ENCODE measurements at regions not wholly inside any gene's neighbourhood (a gene's known extent, or its start where the extent isn't known, plus 50 kb on each side); places are given as distances from the start of the nearest gene placed in this dataset.

- TF ChIP-seq CTCF (IDR thresholded peaks at IDR 0.05; ENCODE audit: insufficient read depth, low read depth, low read length, missing control alignments), result no peak
- DNase-seq (ENCODE audit: low read depth), result no peak
- no peak overlapping the region for H3K4me3 ChIP-seq (ENCODE audit: low read depth, low read length)
Observed at GRCh38 chr5:13540168-13540750, 404.2 kb downstream of the DNAH5 start.

- H3K4me3 ChIP-seq (ENCODE audit: low read depth, low read length), result no peak overlapping the region
- no peak for DNase-seq (ENCODE audit: low read depth)
- TF ChIP-seq CTCF (IDR thresholded peaks at IDR 0.05; ENCODE audit: insufficient read depth, low read depth, low read length, missing control alignments), result no peak
Observed at GRCh38 chr5:13536933-13537332, 407.6 kb downstream of the DNAH5 start.

GRCh38 chr5:13533833-13534232 is 410.7 kb downstream of the DNAH5 start:
- H3K4me3 ChIP-seq (ENCODE audit: low read depth, low read length), result no peak overlapping the region
- no peak for TF ChIP-seq CTCF (IDR thresholded peaks at IDR 0.05; ENCODE audit: insufficient read depth, low read depth, low read length, missing control alignments)
- no peak for DNase-seq (ENCODE audit: low read depth)

- H3K4me3 ChIP-seq (ENCODE audit: low read depth, low read length), result no peak overlapping the region
- DNase-seq (ENCODE audit: low read depth), result no peak
- no peak for TF ChIP-seq CTCF (IDR thresholded peaks at IDR 0.05; ENCODE audit: insufficient read depth, low read depth, low read length, missing control alignments)
Observed at GRCh38 chr5:13529300-13529699, 415.2 kb downstream of the DNAH5 start.

- no peak for DNase-seq (ENCODE audit: low read depth)
- no peak for TF ChIP-seq CTCF (IDR thresholded peaks at IDR 0.05; ENCODE audit: insufficient read depth, low read depth, low read length, missing control alignments)
- H3K4me3 ChIP-seq (ENCODE audit: low read depth, low read length), result no peak overlapping the region
Observed at GRCh38 chr5:13524936-13525335, 419.6 kb downstream of the DNAH5 start.

- no peak for DNase-seq (ENCODE audit: low read depth)
- no peak overlapping the region for H3K4me3 ChIP-seq (ENCODE audit: low read depth, low read length)
- no peak for TF ChIP-seq CTCF (IDR thresholded peaks at IDR 0.05; ENCODE audit: insufficient read depth, low read depth, low read length, missing control alignments)
Observed at GRCh38 chr5:13519131-13519530, 425.4 kb downstream of the DNAH5 start.

GRCh38 chr5:13516195-13516594 is 428.3 kb downstream of the DNAH5 start:
- no peak for TF ChIP-seq CTCF (IDR thresholded peaks at IDR 0.05; ENCODE audit: insufficient read depth, low read depth, low read length, missing control alignments)
- H3K4me3 ChIP-seq (ENCODE audit: low read depth, low read length), result no peak overlapping the region
- no peak for DNase-seq (ENCODE audit: low read depth)

Data from GM12865 (cell line).